HG02885 (cell line): ENCODE measurements at regions not wholly inside any gene's neighbourhood (a gene's known extent, or its start where the extent isn't known, plus 50 kb on each side); places are given as distances from the start of the nearest gene placed in this dataset.

Experiments
- ATAC-seq: cut with Tn5 transposase; IDR thresholded peaks from one replicate; pipeline ENCODE4 v1.9.1; 2021; ENCODE audit warnings: mild to moderate bottlenecking; ENCODE audit not compliant: unreplicated experiment, poor library complexity

- peak; percentile 0 for ATAC-seq
Measured at GRCh38 chr7:41475801-41476459, 227.0 kb downstream of the INHBA start.

GRCh38 chr7:41472427-41473125, 230.3 kb downstream of the INHBA start:
- no peak for ATAC-seq

- ATAC-seq: no peak
Measured at GRCh38 chr7:41470081-41470480, 232.8 kb downstream of the INHBA start.

- ATAC-seq: no peak
Measured at GRCh38 chr7:41467596-41467995, 235.3 kb downstream of the INHBA start.

- ATAC-seq: peak; percentile 77
Measured at GRCh38 chr7:41466760-41467384, 236.0 kb downstream of the INHBA start.

GRCh38 chr7:41465571-41465970, 237.3 kb downstream of the INHBA start:
- ATAC-seq: no peak

- ATAC-seq: no peak
Measured at GRCh38 chr7:41463770-41464470, 239.0 kb downstream of the INHBA start.

- ATAC-seq: no peak
Measured at GRCh38 chr7:41459623-41460261, 243.1 kb downstream of the INHBA start.

GRCh38 chr7:41459183-41459582, 243.7 kb downstream of the INHBA start:
- ATAC-seq: no peak

- ATAC-seq: no peak
Measured at GRCh38 chr7:41457832-41458437, 245.0 kb downstream of the INHBA start.

- no peak for ATAC-seq
Measured at GRCh38 chr7:41451826-41452225, 251.1 kb downstream of the INHBA start.

- no peak for ATAC-seq
Measured at GRCh38 chr7:41449694-41450093, 253.2 kb downstream of the INHBA start.

GRCh38 chr7:41449286-41449685, 253.6 kb downstream of the INHBA start:
- no peak for ATAC-seq

- no peak for ATAC-seq
Measured at GRCh38 chr7:41448104-41448503, 254.8 kb downstream of the INHBA start.

- ATAC-seq: no peak
Measured at GRCh38 chr7:41447450-41448042, 255.3 kb downstream of the INHBA start.

GRCh38 chr7:41446606-41447449, 256.1 kb downstream of the INHBA start:
- no peak for ATAC-seq

- ATAC-seq: no peak
Measured at GRCh38 chr7:41445946-41446345, 256.9 kb downstream of the INHBA start.

GRCh38 chr7:41445432-41445831, 257.5 kb downstream of the INHBA start:
- ATAC-seq: no peak

- ATAC-seq: no peak
Measured at GRCh38 chr7:41439515-41439879, 263.4 kb downstream of the INHBA start.
